ENCODE measurements at regions not wholly inside any gene's neighbourhood (a gene's known extent, or its start where the extent isn't known, plus 50 kb on each side); places are given as distances from the start of the nearest gene placed in this dataset.

DNA sequence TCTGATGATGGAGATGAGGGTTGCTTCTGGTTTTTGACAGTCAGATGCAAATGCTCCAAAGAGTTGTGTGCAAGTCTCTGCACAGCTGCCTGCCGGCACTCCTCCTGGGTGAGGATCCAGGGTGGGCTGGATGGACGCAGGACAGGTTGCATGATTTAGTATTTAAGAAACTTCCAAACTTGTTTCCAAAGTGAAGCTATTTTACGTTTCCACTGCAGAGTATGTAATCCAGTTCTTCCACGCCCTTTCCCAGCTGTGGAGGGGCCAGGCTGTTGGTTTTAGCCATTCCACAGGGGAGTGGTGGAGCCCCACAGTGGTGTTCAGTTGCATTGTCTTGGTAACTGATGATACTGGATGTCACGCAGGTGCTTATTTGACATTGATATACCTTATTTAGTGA is 157.3 kb downstream of the THBS2 start:
- TF ChIP-seq CTCF (IDR thresholded peaks at IDR 0.05) (no peak), POLR2A (IDR thresholded peaks at IDR 0.05) (no peak)

Data from body of pancreas (tissue), 4 donors.